GM06990 (cell line): ENCODE measurements at regions not wholly inside any gene's neighbourhood (a gene's known extent, or its start where the extent isn't known, plus 50 kb on each side); places are given as distances from the start of the nearest gene placed in this dataset.
"Not testable (repeated sequence)": the region's sequence is repeated elsewhere in the genome, so short reads cannot be mapped to it uniquely, and the experiment has no call there.

Experiments
- DNase-seq: peaks from one replicate; pipeline ENCODE4 v3.0.0-alpha.2; 2011; ENCODE audit not compliant: insufficient read length; ENCODE audit errors: extremely low read depth
- H3K27me3 ChIP-seq: replicated peaks from 2 replicates; pipeline ENCODE4 v1.6.0; 2011; ENCODE audit warnings: low read length; ENCODE audit not compliant: control insufficient read depth, insufficient read depth
- H3K36me3 ChIP-seq: 2 replicates; pipeline ENCODE4 v1.5.1; 2011; ENCODE audit warnings: low read length; ENCODE audit not compliant: control insufficient read depth, insufficient read depth
- H3K4me3 ChIP-seq: replicated peaks from 2 replicates; pipeline ENCODE4 v1.5.1; 2011; ENCODE audit warnings: low read depth, mild to moderate bottlenecking, control low read depth, low read length
- CTCF ChIP-seq: IDR thresholded peaks from 2 replicates; pipeline ENCODE4 v1.5.1; 2011; ENCODE audit warnings: low read length, control low read depth, mild to moderate bottlenecking, inconsistent platforms; ENCODE audit not compliant: insufficient read depth, poor library complexity, severe bottlenecking

DNA sequence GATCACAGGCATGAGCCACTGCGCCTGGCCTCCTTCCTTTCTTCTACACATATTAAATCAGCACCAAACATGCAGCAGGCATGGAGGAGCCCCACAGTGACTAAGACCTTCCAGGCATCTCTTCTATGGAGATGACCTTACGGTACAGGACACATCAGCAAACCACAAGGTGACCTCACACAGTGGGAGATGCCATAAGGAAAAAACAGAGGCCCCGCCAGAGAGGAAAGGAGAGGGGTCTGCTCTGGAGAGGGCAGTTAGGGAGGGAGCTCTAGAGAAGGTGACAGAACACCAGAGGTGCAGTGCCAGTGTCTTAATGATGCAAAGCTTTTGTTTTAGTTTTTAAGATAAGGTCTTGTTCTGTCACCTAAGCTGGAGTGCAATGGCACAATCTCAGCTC is 81.1 kb upstream of the ESRRB start:
- H3K27me3 ChIP-seq = peaks cover 3% of the 10 kb centered on the region
- no peak overlapping the region for H3K4me3 ChIP-seq
- DNase-seq = no peak
- no peak for TF ChIP-seq CTCF
- H3K36me3 ChIP-seq = no peaks in the 10 kb centered on the region

GRCh38 chr14:76298896-76299295 is 77.0 kb upstream of the ESRRB start:
- DNase-seq = no peak
- TF ChIP-seq CTCF = no peak
- H3K4me3 ChIP-seq = no peak overlapping the region
- no peaks in the 10 kb centered on the region for H3K36me3 ChIP-seq
- H3K27me3 ChIP-seq = no peaks in the 10 kb centered on the region; the same call in 1 of the 2 replicates

GRCh38 chr14:76303188-76303587 is 72.7 kb upstream of the ESRRB start:
- not testable (repeated sequence) for H3K27me3 ChIP-seq, H3K36me3 ChIP-seq, H3K4me3 ChIP-seq, DNase-seq

DNA sequence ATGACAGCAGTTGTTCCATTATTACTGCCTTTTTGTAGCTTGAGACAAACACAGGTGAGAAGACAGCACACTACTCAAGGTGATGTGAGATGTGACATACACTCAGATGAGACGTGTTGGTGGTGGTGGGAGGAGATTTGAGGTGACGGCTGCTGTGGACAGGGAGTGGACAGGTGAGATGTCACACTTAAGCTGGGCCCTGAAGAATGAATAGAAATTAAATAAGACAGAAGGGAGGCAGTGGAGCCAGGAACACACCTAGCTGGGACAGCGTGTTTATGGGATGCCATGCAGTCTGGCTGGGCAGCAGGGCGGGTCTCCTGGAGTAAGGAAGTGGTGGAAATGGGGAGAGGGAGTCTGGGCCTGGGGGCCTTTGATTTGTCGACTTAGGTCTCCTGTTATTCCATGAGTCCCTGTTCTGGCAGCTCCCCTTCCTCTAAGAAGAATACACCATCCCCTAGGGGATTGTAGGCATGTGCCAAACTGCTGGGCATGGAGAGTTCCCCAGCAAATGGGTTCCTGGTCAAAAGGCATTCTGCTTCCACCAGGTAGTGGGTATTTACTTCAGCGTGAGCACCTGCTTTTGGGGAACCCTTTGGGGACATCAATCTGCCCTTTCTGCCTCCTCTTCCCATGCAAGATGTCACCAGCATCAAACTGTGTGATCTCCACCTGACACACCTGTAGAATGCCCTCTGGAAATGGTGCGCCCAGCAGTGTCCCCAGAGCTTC is 71.2 kb upstream of the ESRRB start:
- H3K36me3 ChIP-seq = no peaks in the 10 kb centered on the region
- no peaks in the 10 kb centered on the region for H3K27me3 ChIP-seq
- no peak for TF ChIP-seq CTCF
- H3K4me3 ChIP-seq = no peak overlapping the region
- DNase-seq = no peak

- Histone ChIP-seq H3K27me3 (no peaks in the 10 kb centered on the region), H3K36me3 (no peaks in the 10 kb centered on the region), H3K4me3 (no peak overlapping the region)
- DNase-seq = no peak
- TF ChIP-seq CTCF = no peak
Measured at GRCh38 chr14:76305268-76305826, 70.6 kb upstream of the ESRRB start.

DNA sequence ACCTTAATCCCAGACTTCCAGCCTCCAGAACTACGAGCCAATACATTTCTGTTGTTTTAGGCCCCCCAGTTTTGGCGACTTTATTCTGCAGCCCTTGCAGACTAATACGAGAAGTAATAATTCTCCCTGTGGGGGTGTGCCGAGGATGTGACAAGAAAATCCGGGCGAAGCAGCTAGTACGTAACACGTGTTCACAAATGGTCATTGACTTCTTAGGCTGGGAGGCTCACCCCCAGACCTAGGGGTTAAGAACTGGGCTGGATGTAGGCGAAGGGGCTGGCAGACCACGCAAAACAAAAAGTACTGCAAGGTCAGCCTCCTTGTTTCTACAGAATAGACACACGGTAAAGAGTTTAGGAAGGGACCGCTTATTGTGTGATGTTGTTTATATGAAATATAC is 69.8 kb upstream of the ESRRB start:
- Histone ChIP-seq H3K36me3 (no peaks in the 10 kb centered on the region), H3K4me3 (no peak overlapping the region), H3K27me3 (no peaks in the 10 kb centered on the region)
- DNase-seq = no peak
- TF ChIP-seq CTCF = no peak
